Mesendoderm (in vitro differentiated cells): ENCODE measurements at regions not wholly inside any gene's neighbourhood (a gene's known extent, or its start where the extent isn't known, plus 50 kb on each side); places are given as distances from the start of the nearest gene placed in this dataset.

Source experiments
- DNase-seq: peaks from one replicate; pipeline ENCODE4 v3.0.0; 2013
- H2AK5ac ChIP-seq: 2 replicates; pipeline ENCODE4 v1.6.1; 2013; ENCODE audit warnings: low read length, inconsistent platforms
- H2BK120ac ChIP-seq: 2 replicates; pipeline ENCODE4 v1.6.1; 2013; ENCODE audit warnings: low read depth, mild to moderate bottlenecking, low read length, moderate library complexity, mixed read lengths
- H2BK15ac ChIP-seq: replicated peaks from 2 replicates; pipeline ENCODE4 v1.6.1; 2013; ENCODE audit warnings: low read depth, mild to moderate bottlenecking, moderate library complexity
- H2BK5ac ChIP-seq: 2 replicates; pipeline ENCODE4 v1.6.1; 2013; ENCODE audit warnings: low read length, inconsistent platforms
- H3K18ac ChIP-seq: 2 replicates; pipeline ENCODE4 v1.6.1; 2013; ENCODE audit warnings: mild to moderate bottlenecking, low read length, mixed read lengths
- H3K23ac ChIP-seq: one replicate; pipeline ENCODE4 v1.6.1; 2013; ENCODE audit warnings: low read length
- H3K27ac ChIP-seq: 2 replicates; pipeline ENCODE4 v1.5.1; 2013; ENCODE audit warnings: low read depth, mild to moderate bottlenecking, inconsistent platforms, low read length, moderate library complexity
- H3K27me3 ChIP-seq: 2 replicates; pipeline ENCODE4 v1.6.1; 2013; ENCODE audit warnings: low read length, control low read depth, mild to moderate bottlenecking, inconsistent platforms; ENCODE audit not compliant: insufficient read depth, poor library complexity
- H3K36me3 ChIP-seq: 2 replicates; pipeline ENCODE4 v1.6.1; 2013; ENCODE audit warnings: low read length, inconsistent platforms; ENCODE audit not compliant: control insufficient read depth, insufficient read depth
- H3K4ac ChIP-seq: one replicate; pipeline ENCODE4 v1.6.1; 2013; ENCODE audit warnings: low read depth, mild to moderate bottlenecking, low read length, moderate library complexity
- H3K4me1 ChIP-seq: 2 replicates; pipeline ENCODE4 v1.6.1; 2013; ENCODE audit warnings: low read depth, low read length, inconsistent platforms; ENCODE audit not compliant: control insufficient read depth
- H3K4me2 ChIP-seq: 2 replicates; pipeline ENCODE4 v1.6.1; 2013; ENCODE audit warnings: low read length
- H3K4me3 ChIP-seq: 2 replicates; pipeline ENCODE4 v1.5.1; 2013; ENCODE audit warnings: mild to moderate bottlenecking, low read length
- H3K56ac ChIP-seq: one replicate; pipeline ENCODE4 v1.6.1; 2013; ENCODE audit warnings: low read length
- H3K79me1 ChIP-seq: 2 replicates; pipeline ENCODE4 v1.6.1; 2013; ENCODE audit warnings: low read length, inconsistent platforms
- H3K79me2 ChIP-seq: 2 replicates; pipeline ENCODE4 v1.6.1; 2013; ENCODE audit warnings: mild to moderate bottlenecking, low read length; ENCODE audit not compliant: control insufficient read depth, insufficient read depth
- H3K9ac ChIP-seq: 2 replicates; pipeline ENCODE4 v1.6.1; 2013; ENCODE audit warnings: low read length, inconsistent platforms
- H4K5ac ChIP-seq: one replicate; pipeline ENCODE4 v1.6.1; 2013; ENCODE audit warnings: low read length
- H4K8ac ChIP-seq: one replicate; pipeline ENCODE4 v1.6.1; 2013; ENCODE audit warnings: low read depth, mild to moderate bottlenecking, control low read depth, low read length, moderate library complexity
- WGBS: extraction: QIAGEN DNeasy Blood & Tissue Kit; methylation state at CpG from one replicate; pipeline ENCODE4 v1.1.7; 2013; ENCODE audit warnings: low lambda C conversion rate, missing lambda C conversion rate; ENCODE audit not compliant: insufficient coverage; ENCODE audit errors: extremely low coverage; 5-methylcytosine and 5-hydroxymethylcytosine counted together

DNA sequence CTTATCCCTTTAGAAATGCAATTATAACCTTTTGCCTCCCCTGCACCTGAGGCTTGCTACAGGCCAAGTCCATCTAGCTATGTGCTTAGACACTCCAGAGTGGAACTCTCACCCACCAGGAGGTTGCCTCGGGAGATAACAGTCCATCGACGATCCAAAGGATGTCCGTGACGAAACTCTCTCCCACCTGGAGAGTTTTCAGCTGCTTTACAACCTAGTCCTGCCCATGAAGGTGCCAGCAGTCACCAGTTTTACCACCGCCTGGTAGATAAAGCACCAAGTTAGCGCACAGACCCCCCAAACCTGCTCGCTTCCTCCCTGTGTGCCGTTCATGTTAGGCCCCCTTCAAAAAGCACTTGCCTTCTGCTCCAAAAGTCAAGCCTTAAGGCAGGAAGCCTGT is 53.1 kb upstream of the SHISAL1 start:
- no peak overlapping the region for H3K56ac ChIP-seq
- H3K23ac ChIP-seq = no peak overlapping the region
- no peaks in the 10 kb centered on the region for H3K36me3 ChIP-seq
- H2AK5ac ChIP-seq = no peak overlapping the region
- no peak overlapping the region for H3K4me3 ChIP-seq
- no peak overlapping the region for H4K5ac ChIP-seq
- H3K9ac ChIP-seq = no peak overlapping the region
- H3K4me2 ChIP-seq = no peak overlapping the region
- no peak overlapping the region for H4K8ac ChIP-seq
- H3K18ac ChIP-seq = no peak overlapping the region
- H3K27me3 ChIP-seq = no peaks in the 10 kb centered on the region
- H2BK5ac ChIP-seq = no peak overlapping the region
- no peaks in the 10 kb centered on the region for H3K4me1 ChIP-seq
- H2BK15ac ChIP-seq = no peak overlapping the region
- H3K27ac ChIP-seq = no peak overlapping the region
- DNase-seq = no peak
- H3K79me1 ChIP-seq = no peaks in the 10 kb centered on the region
- H2BK120ac ChIP-seq = no peak overlapping the region
- no peaks in the 10 kb centered on the region for H3K79me2 ChIP-seq
- no CpG with 5 or more reads among the region's 9 CpGs for WGBS
- H3K4ac ChIP-seq = no peak overlapping the region

DNA sequence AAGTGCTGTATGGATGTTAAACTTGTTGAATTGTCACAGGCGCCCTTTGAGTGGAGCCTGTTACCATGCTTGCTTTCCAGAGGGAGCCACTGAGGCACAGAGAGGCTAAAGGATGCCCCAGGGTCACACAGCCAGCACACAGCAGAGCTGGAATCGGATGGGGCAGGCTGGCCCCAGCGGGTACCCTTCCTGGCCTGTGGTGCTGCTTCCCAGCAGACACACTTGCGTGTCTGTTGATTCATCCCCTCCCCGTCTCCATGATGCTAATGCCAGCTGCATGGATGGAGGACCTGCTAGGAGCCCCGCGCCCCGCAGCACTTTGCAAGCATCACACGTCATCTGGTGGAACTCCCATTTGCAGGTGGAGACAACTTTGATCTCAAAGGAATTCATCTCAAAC is 52.4 kb upstream of the SHISAL1 start:
- H3K56ac ChIP-seq = no peak overlapping the region
- H2BK5ac ChIP-seq = no peak overlapping the region
- no peak overlapping the region for H4K8ac ChIP-seq
- no peaks in the 10 kb centered on the region for H3K79me1 ChIP-seq
- no peak overlapping the region for H4K5ac ChIP-seq
- no peak overlapping the region for H3K4ac ChIP-seq
- H2AK5ac ChIP-seq = no peak overlapping the region
- no peak overlapping the region for H3K18ac ChIP-seq
- H3K9ac ChIP-seq = no peak overlapping the region
- no peak overlapping the region for H3K4me2 ChIP-seq
- H2BK15ac ChIP-seq = no peak overlapping the region
- H3K36me3 ChIP-seq = no peaks in the 10 kb centered on the region
- WGBS = no CpG with 5 or more reads among the region's 9 CpGs
- no peak overlapping the region for H2BK120ac ChIP-seq
- no peaks in the 10 kb centered on the region for H3K4me1 ChIP-seq
- no peak overlapping the region for H3K4me3 ChIP-seq
- H3K27me3 ChIP-seq = no peaks in the 10 kb centered on the region
- H3K79me2 ChIP-seq = no peaks in the 10 kb centered on the region
- no peak for DNase-seq
- no peak overlapping the region for H3K27ac ChIP-seq
- no peak overlapping the region for H3K23ac ChIP-seq

DNA sequence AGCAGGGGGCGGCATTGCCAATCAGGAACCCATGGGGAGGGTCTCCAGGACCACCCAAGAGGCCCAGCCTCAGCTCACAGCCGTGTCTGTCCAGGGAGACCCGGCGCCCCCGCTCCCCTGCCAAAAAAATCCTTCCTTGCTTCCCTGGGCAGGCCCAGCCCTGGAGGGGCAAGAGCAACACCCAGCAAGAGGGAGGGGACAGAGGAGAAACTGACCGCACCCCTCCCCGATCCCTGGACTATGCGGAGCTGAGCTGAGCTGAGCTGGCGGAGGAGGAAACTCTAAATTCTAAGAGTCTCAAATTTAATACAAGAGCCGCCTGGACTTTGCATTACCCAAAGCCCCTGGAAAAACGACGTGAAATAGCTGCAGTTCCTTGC is 52.0 kb upstream of the SHISAL1 start:
- Histone ChIP-seq H2AK5ac (no peak overlapping the region), H4K8ac (no peak overlapping the region), H2BK5ac (no peak overlapping the region), H3K27ac (no peak overlapping the region), H2BK15ac (no peak overlapping the region), H3K4ac (no peak overlapping the region), H4K5ac (no peak overlapping the region), H3K4me1 (no peaks in the 10 kb centered on the region), H3K36me3 (no peaks in the 10 kb centered on the region), H3K23ac (no peak overlapping the region), H3K27me3 (no peaks in the 10 kb centered on the region), H3K79me1 (no peaks in the 10 kb centered on the region), H2BK120ac (no peak overlapping the region), H3K18ac (no peak overlapping the region), H3K79me2 (no peaks in the 10 kb centered on the region), H3K56ac (no peak overlapping the region), H3K4me3 (no peak overlapping the region), H3K9ac (no peak overlapping the region), H3K4me2 (no peak overlapping the region)
- DNase-seq = no peak
- WGBS = no CpG with 5 or more reads among the region's 12 CpGs

- no peak overlapping the region for H3K4me2 ChIP-seq
- H2AK5ac ChIP-seq = no peak overlapping the region
- no peaks in the 10 kb centered on the region for H3K79me1 ChIP-seq
- H4K8ac ChIP-seq = no peak overlapping the region
- WGBS = no CpG with 5 or more reads among the region's 11 CpGs
- no peaks in the 10 kb centered on the region for H3K4me1 ChIP-seq
- H2BK15ac ChIP-seq = no peak overlapping the region
- H3K18ac ChIP-seq = no peak overlapping the region
- DNase-seq = no peak
- H3K27me3 ChIP-seq = no peaks in the 10 kb centered on the region
- H3K9ac ChIP-seq = no peak overlapping the region
- H3K23ac ChIP-seq = no peak overlapping the region
- no peak overlapping the region for H4K5ac ChIP-seq
- no peaks in the 10 kb centered on the region for H3K79me2 ChIP-seq
- no peak overlapping the region for H2BK120ac ChIP-seq
- H3K4ac ChIP-seq = no peak overlapping the region
- no peak overlapping the region for H3K4me3 ChIP-seq
- H3K27ac ChIP-seq = no peak overlapping the region
- no peak overlapping the region for H3K56ac ChIP-seq
- H3K36me3 ChIP-seq = no peaks in the 10 kb centered on the region
- H2BK5ac ChIP-seq = no peak overlapping the region
Observed at GRCh38 chr22:44363980-44364750, 51.4 kb upstream of the SHISAL1 start.

DNA sequence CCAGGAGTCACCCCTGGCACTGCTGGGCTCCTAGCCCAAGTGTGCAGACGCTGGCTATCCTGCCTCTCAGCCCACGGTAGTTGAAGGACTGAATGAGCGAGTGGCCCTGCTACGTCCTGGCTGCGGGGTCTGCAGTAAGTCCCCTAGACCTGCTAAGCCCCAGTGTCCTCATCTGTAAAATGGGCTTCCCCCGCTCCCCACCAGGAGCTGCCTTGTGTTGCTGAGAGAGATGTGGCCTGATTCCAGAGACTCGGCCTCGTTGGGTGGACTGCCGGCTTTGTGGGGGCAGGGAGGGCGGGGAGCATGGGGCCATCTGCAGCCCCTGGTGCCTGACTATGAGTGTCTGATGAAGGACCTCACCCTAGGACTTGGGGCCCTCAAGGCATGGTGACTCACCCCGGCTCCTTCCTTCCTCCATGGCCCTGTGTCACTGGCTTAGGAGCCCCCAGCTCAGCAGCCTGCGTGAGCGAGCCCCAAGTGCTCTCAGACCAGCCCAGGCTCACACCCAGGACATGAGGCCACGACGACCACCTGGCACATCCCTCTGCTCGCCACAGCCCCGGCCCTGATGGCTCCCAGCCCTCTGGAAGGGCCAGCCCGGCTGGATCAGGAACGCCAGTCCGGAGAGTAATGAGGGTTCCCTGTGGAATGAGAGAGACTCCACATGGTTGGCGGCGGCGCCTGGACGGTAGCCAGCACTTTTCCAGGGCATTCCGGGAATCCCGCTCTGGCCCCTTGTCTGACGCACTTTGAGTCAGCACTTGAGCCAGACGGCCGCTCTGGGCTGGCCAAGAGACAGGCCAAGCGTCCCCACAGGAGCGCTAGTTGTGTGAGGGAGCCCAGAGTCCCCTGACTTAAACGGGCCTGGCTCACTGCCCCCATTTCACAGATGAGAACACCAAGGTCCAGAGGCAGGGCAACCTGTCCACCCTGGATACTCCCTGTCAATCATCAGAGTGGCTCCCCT is 50.5 kb upstream of the SHISAL1 start:
- Histone ChIP-seq H4K5ac (no peak overlapping the region), H3K56ac (no peak overlapping the region), H3K27me3 (no peaks in the 10 kb centered on the region), H3K27ac (no peak overlapping the region), H3K4me1 (no peaks in the 10 kb centered on the region), H4K8ac (no peak overlapping the region), H3K9ac (no peak overlapping the region), H3K4me2 (no peak overlapping the region), H2BK15ac (no peak overlapping the region), H3K4me3 (no peak overlapping the region), H3K79me1 (no peaks in the 10 kb centered on the region), H3K36me3 (no peaks in the 10 kb centered on the region), H2BK120ac (no peak overlapping the region), H2AK5ac (no peak overlapping the region), H3K18ac (no peak overlapping the region), H3K4ac (no peak overlapping the region), H3K23ac (no peak overlapping the region), H2BK5ac (no peak overlapping the region), H3K79me2 (no peaks in the 10 kb centered on the region)
- no CpG with 5 or more reads among the region's 32 CpGs for WGBS
- DNase-seq = no peak
